GM21390 (cell line): ENCODE measurements at regions not wholly inside any gene's neighbourhood (a gene's known extent, or its start where the extent isn't known, plus 50 kb on each side); places are given as distances from the start of the nearest gene placed in this dataset.
"Not testable (repeated sequence)": the region's sequence is repeated elsewhere in the genome, so short reads cannot be mapped to it uniquely, and the experiment has no call there.

Experiments used
- ATAC-seq: cut with Tn5 transposase; IDR thresholded peaks from one replicate; pipeline ENCODE4 v1.9.1; 2021; ENCODE audit not compliant: unreplicated experiment

- ATAC-seq: no peak
Observed at GRCh38 chr3:118168175-118168574, 866.5 kb downstream of the IGSF11 start.

- ATAC-seq: no peak
Observed at GRCh38 chr3:118171236-118171852, 863.3 kb downstream of the IGSF11 start.

DNA sequence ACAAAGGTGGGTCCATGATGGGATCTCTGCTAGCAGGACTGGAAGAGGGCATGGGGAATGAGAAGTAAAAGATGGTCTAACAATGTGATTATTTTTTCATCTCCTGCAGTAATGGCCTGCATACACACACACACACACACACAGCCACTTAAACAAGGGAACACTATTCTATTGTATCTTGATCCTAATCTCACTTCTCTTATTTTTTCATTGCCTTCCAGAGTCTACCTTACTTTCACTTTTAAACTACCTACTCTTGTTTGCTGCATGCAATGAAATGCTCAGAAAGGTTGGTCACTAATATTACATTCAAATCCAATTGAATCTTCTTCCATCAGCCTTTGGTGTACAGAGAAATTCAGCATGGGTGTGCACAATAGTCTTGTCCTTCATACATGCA, 853.8 kb downstream of the IGSF11 start:
- ATAC-seq: no peak

- peak; percentile 65 for ATAC-seq
Observed at GRCh38 chr3:118181274-118181673, 853.4 kb downstream of the IGSF11 start.

DNA sequence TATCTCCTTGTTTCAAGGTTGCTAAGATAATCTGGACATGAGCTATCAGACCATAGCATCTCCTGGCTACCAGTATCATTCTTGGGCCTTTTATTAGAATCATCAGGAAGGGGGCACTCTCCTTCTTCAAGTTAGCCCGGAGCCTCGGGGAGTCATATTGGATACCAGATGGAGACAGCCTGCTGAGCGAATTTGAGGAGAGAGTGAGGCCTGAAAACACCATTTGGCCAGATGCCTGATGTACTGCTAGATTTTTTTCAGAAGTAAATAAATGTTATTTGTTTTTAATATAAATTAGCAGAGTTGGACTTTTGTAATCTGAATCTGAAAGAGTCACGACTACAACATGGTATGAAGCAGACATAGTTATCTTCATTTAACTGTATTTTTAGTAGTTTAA, 848.6 kb downstream of the IGSF11 start:
- ATAC-seq: no peak

GRCh38 chr3:118187221-118187620, 847.4 kb downstream of the IGSF11 start:
- no peak for ATAC-seq

GRCh38 chr3:118196183-118196582, 838.5 kb downstream of the IGSF11 start:
- ATAC-seq: no peak

DNA sequence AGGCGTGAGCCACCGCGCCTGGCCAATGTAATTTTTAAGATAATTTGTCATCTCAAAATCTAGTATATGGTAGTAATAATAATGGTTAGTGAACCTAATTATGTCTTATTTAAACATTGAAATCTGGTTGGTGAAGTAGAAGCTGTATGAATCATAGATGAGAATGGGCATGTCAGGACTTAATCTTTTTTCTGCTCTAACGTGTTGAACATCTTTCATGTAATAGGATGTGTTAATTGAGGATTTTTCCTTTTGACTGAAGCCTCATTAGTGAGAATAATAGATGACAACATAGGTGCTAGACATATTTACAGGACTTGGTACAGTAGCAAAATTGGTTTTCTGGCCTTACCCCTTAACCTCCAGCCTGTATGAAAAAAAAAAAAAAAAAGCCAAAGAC, 835.6 kb downstream of the IGSF11 start:
- no peak for ATAC-seq

- no peak for ATAC-seq
Observed at GRCh38 chr3:118204052-118204656, 830.5 kb downstream of the IGSF11 start.

DNA sequence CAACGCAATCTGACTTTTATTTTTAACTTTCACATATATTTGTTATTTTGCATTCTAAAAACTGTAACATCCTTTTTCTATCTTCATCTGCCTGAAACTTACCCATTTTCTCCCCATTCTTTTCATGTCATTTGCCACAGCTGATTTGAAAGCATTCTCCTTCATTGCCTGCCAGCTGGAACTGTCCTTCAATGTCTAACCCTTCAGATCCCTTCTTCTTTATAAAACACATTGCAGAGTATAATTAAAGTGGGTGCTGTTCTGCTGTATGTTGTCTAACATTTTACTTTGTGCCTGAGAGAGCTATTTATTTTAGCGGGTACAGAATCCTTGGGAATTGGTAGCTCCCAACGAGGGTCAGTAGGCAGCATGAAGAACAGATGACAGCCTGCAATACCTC, 827.4 kb downstream of the IGSF11 start:
- ATAC-seq: no peak

DNA sequence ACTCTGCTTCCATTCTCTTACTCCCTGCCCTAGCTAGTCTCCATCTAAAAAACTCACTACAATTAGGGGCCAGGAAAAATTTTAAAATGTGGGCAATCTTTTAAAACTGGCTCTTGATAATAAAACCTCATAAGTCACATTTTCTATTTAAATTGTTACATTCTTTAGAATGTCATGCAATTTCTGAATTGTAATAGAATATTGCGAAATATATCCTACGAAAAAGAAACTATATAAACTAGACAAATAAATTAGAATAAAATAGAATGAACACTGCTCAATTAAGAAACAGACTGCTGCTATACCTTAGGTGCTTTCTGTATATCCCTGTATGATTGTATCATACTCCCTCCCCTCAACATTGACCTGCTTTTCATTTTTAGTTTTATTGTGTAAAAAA, 826.0 kb downstream of the IGSF11 start:
- ATAC-seq: no peak

DNA sequence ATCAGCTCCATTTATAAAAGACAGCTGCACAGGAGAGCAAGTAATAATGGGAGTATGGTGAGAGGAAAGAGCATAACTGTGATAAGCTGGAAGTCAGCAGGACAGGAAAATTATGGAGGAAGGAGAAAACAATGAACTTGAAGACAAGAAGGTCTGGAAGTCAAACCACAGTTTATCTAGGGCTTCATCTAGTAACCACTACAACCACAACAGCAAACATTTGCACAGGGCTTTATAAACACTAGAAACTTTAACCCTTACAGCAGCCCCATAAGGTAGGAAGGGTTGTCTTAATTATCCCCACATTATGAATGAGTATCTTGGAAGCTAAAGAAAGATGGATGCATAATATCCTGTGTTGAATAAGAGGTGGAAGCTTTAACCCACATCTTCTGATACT, 820.8 kb downstream of the IGSF11 start:
- ATAC-seq: no peak

- no peak for ATAC-seq
Observed at GRCh38 chr3:118226206-118226605, 808.4 kb downstream of the IGSF11 start.

- no peak for ATAC-seq
Observed at GRCh38 chr3:118227191-118227590, 807.5 kb downstream of the IGSF11 start.

- ATAC-seq: no peak
Observed at GRCh38 chr3:118228151-118228550, 806.5 kb downstream of the IGSF11 start.

- no peak for ATAC-seq
Observed at GRCh38 chr3:118229196-118229595, 805.5 kb downstream of the IGSF11 start.

DNA sequence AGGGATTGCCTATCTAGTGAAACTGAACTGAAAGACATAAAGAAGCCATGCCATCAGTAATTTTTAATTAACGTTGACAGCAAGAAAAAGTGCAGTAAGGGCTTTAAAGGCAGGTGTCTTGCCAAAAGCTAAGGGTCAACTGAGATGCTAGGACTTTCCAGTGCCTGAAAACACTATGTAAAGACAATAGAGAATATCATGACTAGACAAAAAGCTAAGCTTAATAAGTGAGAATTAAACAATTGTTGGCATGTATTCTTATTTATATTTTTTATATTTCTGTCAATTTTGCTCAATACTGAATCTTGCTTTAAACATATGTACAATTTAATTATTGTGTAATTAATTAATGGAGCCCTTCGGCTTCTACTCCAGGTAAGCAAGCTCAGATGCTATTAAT, 803.1 kb downstream of the IGSF11 start:
- ATAC-seq: no peak

DNA sequence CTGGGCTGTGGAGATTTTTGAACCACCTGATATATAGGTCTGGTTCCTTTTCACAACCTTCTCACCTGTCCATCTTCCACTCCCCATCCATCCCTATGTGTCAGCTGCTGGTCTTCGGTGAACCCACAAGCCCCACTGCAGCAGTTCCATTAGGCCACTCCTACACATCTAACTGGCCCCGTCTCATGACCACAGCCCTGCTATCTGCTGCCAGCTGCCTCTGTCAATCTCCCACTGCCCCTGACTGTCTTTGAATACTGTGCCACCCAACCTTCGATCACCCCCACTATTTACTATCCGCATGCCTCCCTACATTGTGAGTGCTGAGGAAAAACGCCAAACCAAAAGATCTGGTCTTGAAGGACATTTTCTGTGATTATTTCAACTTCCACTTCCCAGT, 795.4 kb downstream of the IGSF11 start:
- no peak for ATAC-seq

DNA sequence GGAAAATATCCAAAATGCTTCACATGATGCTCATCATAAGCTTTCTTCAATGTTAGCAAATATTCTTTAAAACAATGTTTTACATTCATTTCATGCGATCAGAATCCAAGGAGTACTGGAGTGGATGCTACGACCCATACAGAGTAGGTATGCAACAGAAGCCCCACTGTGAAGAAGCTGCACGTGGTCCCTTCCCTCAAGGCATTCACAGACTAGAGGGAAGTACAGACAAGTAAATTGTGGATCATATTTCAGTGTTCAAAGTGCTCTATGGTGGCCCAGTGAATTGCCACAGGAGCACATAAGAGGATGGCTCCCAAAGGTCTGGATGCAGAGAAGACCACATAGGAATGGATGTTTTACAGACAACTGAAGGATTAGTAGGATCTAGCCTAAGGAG, 789.9 kb downstream of the IGSF11 start:
- ATAC-seq: no peak

DNA sequence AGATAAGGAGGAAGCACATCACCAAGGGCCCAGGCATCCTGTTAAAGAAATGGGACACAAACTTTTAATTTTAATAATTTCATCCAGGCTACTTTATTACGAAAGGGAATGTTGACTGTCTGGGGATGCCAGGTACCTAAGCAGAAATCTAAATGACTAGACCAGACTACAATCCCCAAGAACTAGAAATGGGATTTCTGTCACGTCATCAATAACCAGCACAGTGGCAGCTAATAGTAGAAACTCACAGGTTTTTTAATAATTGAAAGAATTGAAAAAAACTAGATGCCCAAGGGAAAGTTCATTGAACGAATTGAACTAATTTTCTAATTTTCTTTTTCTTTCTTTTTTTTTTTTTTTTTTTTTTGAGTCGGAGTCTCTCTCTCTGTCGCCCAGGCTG, 789.3 kb downstream of the IGSF11 start:
- no peak for ATAC-seq

- ATAC-seq: not testable (repeated sequence)
Observed at GRCh38 chr3:118258850-118259249, 775.8 kb downstream of the IGSF11 start.

- ATAC-seq: no peak
Observed at GRCh38 chr3:118262800-118263402, 771.7 kb downstream of the IGSF11 start.

DNA sequence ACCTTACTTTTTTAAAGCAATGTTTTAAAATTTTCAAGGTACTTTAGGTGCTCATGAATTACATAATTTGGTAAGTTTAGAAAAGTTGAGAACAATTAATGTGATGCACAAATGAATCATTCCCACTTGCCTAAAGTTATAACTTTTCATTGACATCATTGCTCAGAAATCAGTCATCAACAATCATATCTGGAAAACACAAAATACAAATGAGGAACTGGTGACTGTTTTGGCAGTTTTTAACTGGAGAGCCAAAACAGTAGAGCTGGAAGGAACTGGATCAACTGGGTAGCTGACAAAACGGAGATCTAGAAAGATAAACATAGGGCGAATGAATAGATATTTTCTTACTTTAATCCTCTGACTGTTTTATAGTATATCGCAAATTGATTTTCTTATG, 767.1 kb downstream of the IGSF11 start:
- no peak for ATAC-seq
